ENCODE measurements at regions not wholly inside any gene's neighbourhood (a gene's known extent, or its start where the extent isn't known, plus 50 kb on each side); places are given as distances from the start of the nearest gene placed in this dataset.

GRCh38 chr5:115428248-115428647, 116.3 kb downstream of the FEM1C start:
- TF ChIP-seq, protein P1, sequence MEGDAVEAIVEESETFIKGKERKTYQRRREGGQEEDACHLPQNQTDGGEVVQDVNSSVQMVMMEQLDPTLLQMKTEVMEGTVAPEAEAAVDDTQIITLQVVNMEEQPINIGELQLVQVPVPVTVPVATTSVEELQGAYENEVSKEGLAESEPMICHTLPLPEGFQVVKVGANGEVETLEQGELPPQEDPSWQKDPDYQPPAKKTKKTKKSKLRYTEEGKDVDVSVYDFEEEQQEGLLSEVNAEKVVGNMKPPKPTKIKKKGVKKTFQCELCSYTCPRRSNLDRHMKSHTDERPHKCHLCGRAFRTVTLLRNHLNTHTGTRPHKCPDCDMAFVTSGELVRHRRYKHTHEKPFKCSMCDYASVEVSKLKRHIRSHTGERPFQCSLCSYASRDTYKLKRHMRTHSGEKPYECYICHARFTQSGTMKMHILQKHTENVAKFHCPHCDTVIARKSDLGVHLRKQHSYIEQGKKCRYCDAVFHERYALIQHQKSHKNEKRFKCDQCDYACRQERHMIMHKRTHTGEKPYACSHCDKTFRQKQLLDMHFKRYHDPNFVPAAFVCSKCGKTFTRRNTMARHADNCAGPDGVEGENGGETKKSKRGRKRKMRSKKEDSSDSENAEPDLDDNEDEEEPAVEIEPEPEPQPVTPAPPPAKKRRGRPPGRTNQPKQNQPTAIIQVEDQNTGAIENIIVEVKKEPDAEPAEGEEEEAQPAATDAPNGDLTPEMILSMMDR (IDR thresholded peaks at IDR 0.05; ENCODE audit: poor library complexity): no peak
- TF ChIP-seq EZH2 (IDR thresholded peaks at IDR 0.05; ENCODE audit: borderline replicate concordance): no peak
- TF ChIP-seq EZH2phosphoT487 (IDR thresholded peaks at IDR 0.05; ENCODE audit: low read depth, severe bottlenecking, unreplicated experiment): no peak

Measured in hepatocyte (in vitro differentiated cells).